Activated CD4-positive, alpha-beta T cell treated with anti-CD3 and anti-CD28 coated beads, Interleukin-2, amount 50 U/mL, for 24 hours (primary cell): ENCODE measurements at regions not wholly inside any gene's neighbourhood (a gene's known extent, or its start where the extent isn't known, plus 50 kb on each side); places are given as distances from the start of the nearest gene placed in this dataset.

Experiments used
- DNase-seq, 2 donors: peaks; one replicate each; pipeline ENCODE4 v3.0.0-alpha.2; 2020; ENCODE audit warnings: low read depth in 1 of 2, low spot score in 1 of 2

- DNase-seq, result no peak
These were observed 1192.2 kb downstream of the UQCRFS1 start for GRCh38 chr19:28020619-28021258.

- DNase-seq, result no peak
These were observed 1193.0 kb downstream of the UQCRFS1 start for GRCh38 chr19:28019901-28020300.

GRCh38 chr19:28019371-28019770 lies 1193.6 kb downstream of the UQCRFS1 start:
- no peak for DNase-seq

GRCh38 chr19:28018499-28018898 lies 1194.5 kb downstream of the UQCRFS1 start:
- DNase-seq, result no peak

- no peak for DNase-seq
These were observed 1198.1 kb downstream of the UQCRFS1 start for GRCh38 chr19:28014615-28015405.

GRCh38 chr19:28012361-28012760 lies 1200.6 kb downstream of the UQCRFS1 start:
- DNase-seq, result no peak

- DNase-seq, result no peak
These were observed 1202.3 kb downstream of the UQCRFS1 start for GRCh38 chr19:28010656-28011055.

GRCh38 chr19:28009696-28010095 lies 1203.3 kb downstream of the UQCRFS1 start:
- DNase-seq, result no peak

GRCh38 chr19:28008695-28009094 lies 1204.3 kb downstream of the UQCRFS1 start:
- DNase-seq, result no peak

- no peak for DNase-seq
These were observed 1209.4 kb downstream of the UQCRFS1 start for GRCh38 chr19:28003543-28003942.

- DNase-seq, result no peak
These were observed 1215.9 kb downstream of the UQCRFS1 start for GRCh38 chr19:27997069-27997468.

GRCh38 chr19:27993619-27994570 lies 1219.1 kb downstream of the UQCRFS1 start:
- no peak for DNase-seq

GRCh38 chr19:27986299-27986698 lies 1226.7 kb downstream of the UQCRFS1 start:
- no peak for DNase-seq

GRCh38 chr19:27975419-27976005 lies 1237.4 kb downstream of the UQCRFS1 start:
- no peak for DNase-seq

GRCh38 chr19:27974082-27974513 lies 1238.9 kb downstream of the UQCRFS1 start:
- no peak for DNase-seq

GRCh38 chr19:27972291-27973040 lies 1240.5 kb downstream of the UQCRFS1 start:
- DNase-seq, result no peak

- no peak for DNase-seq
These were observed 1241.1 kb downstream of the UQCRFS1 start for GRCh38 chr19:27971869-27972268.

- DNase-seq, result no peak
These were observed 1241.9 kb downstream of the UQCRFS1 start for GRCh38 chr19:27971071-27971470.

GRCh38 chr19:27966390-27966816 lies 1246.5 kb downstream of the UQCRFS1 start:
- no peak for DNase-seq

- DNase-seq, result no peak
These were observed 1248.8 kb downstream of the UQCRFS1 start for GRCh38 chr19:27964185-27964584.
